OCI-LY1 (cell line): ENCODE measurements at regions not wholly inside any gene's neighbourhood (a gene's known extent, or its start where the extent isn't known, plus 50 kb on each side); places are given as distances from the start of the nearest gene placed in this dataset.

ENCODE experiments used
- H2AFZ ChIP-seq: fragments of 200-600 bp; sonication (generic), shearing (Covaris generic); 2 replicates; pipeline ENCODE4 v1.6.0; 2014; ENCODE audit warnings: antibody characterized with exemption, mild to moderate bottlenecking, low read length
- H3F3A ChIP-seq: fragments of 200-600 bp; sonication (generic), shearing (Covaris generic); 2 replicates; pipeline ENCODE4 v1.6.0; 2014; ENCODE audit warnings: mild to moderate bottlenecking, antibody characterized with exemption, low read length, moderate library complexity; ENCODE audit not compliant: insufficient read depth
- H3K27ac ChIP-seq: fragments of 200-600 bp; sonication (generic); 2 replicates; pipeline ENCODE4 v1.5.1; 2014; ENCODE audit warnings: low read length, mixed run types, mild to moderate bottlenecking, low read depth; ENCODE audit not compliant: poor library complexity, severe bottlenecking
- H3K27me3 ChIP-seq: fragments of 200-600 bp; sonication (generic); 2 replicates; pipeline ENCODE4 v1.6.0; 2014; ENCODE audit warnings: antibody characterized with exemption, mild to moderate bottlenecking, low read length, moderate library complexity; ENCODE audit not compliant: insufficient read depth
- H3K36me3 ChIP-seq: fragments of 200-600 bp; sonication (generic); 2 replicates; pipeline ENCODE4 v1.6.1; 2014; ENCODE audit warnings: mild to moderate bottlenecking, antibody characterized with exemption, low read length, moderate library complexity, mixed read lengths; ENCODE audit not compliant: insufficient read depth
- H3K4me1 ChIP-seq: fragments of 200-600 bp; sonication (generic); 2 replicates; pipeline ENCODE4 v1.5.1; 2014; ENCODE audit warnings: mild to moderate bottlenecking, low read length, moderate library complexity; ENCODE audit not compliant: insufficient read depth, severe bottlenecking
- H3K4me2 ChIP-seq: fragments of 200-600 bp; sonication (generic), shearing (Covaris generic); 2 replicates; pipeline ENCODE4 v1.6.1; 2014; ENCODE audit warnings: low read length
- H3K4me3 ChIP-seq: fragments of 200-600 bp; sonication (generic); 2 replicates; pipeline ENCODE4 v1.5.1; 2014; ENCODE audit warnings: low read length, low read depth, mild to moderate bottlenecking, mixed read lengths; ENCODE audit not compliant: poor library complexity, severe bottlenecking
- H3K79me2 ChIP-seq: fragments of 200-600 bp; shearing (Covaris generic); 2 replicates; pipeline ENCODE4 v1.6.1; 2016; ENCODE audit warnings: mixed run types, low read length, mixed read lengths; ENCODE audit not compliant: insufficient read depth
- H3K9ac ChIP-seq: fragments of 200-600 bp; sonication (generic), shearing (Covaris generic); 2 replicates; pipeline ENCODE4 v1.6.1; 2014; ENCODE audit warnings: mild to moderate bottlenecking, low read length, mixed read lengths
- H3K9me2 ChIP-seq: fragments of 200-600 bp; sonication (generic), shearing (Covaris generic); 2 replicates; pipeline ENCODE4 v1.6.1; 2014; ENCODE audit warnings: low read depth, mild to moderate bottlenecking, low read length, mixed read lengths
- H3K9me3 ChIP-seq: fragments of 200-600 bp; shearing (Covaris generic); 2 replicates; pipeline ENCODE4 v1.6.1; 2014; ENCODE audit warnings: low read length, mixed read lengths
- H4K20me1 ChIP-seq: fragments of 200-600 bp; sonication (generic), shearing (Covaris generic); 2 replicates; pipeline ENCODE4 v1.6.0; 2016; ENCODE audit warnings: mild to moderate bottlenecking, low read length; ENCODE audit not compliant: insufficient read depth
- EZH2 ChIP-seq: fragments of 200-600 bp; sonication (generic), shearing (Covaris generic); IDR thresholded peaks from 2 replicates; pipeline ENCODE4 v1.8.0; 2017; ENCODE audit warnings: borderline replicate concordance, mixed run types, mild to moderate bottlenecking, antibody characterized with exemption, low read length, moderate library complexity, mixed read lengths
- TF ChIP-seq, protein P1 (sequence below): fragments of 200-600 bp; sonication (generic), shearing (Covaris generic); IDR thresholded peaks from 2 replicates; pipeline ENCODE4 v1.5.1; 2017; ENCODE audit warnings: mild to moderate bottlenecking, antibody characterized with exemption, low read length, moderate library complexity, mixed read lengths

DNA sequence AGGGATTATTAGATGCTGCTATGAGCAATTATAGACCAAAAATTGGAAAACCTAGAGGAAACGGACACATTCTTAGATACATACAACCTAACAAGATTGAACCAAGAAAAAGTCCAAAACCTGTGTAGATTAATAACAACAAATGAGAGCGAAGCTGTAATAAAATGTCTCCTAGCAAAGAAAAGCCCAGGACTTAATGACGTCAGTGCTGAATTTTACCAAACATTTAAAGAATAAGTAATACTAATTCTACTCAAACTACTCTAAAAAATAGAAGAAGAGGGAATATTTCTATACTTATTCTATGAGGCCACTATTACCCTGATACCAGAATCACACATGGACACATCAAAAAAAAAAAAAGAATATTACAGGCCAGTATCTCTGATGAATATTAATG lies 309.5 kb upstream of the ANO5 start:
- Histone ChIP-seq H3K79me2 (no peaks in the 10 kb centered on the region), H3K9me2 (no peaks in the 10 kb centered on the region), H3K4me1 (no peaks in the 10 kb centered on the region), H3K9me3 (no peaks in the 10 kb centered on the region), H3K36me3 (no peaks in the 10 kb centered on the region), H3F3A (no peaks in the 10 kb centered on the region), H3K27ac (no peak overlapping the region), H2AFZ (no peak overlapping the region), H3K4me2 (no peak overlapping the region), H3K9ac (no peak overlapping the region), H3K27me3 (no peaks in the 10 kb centered on the region), H3K4me3 (no peak overlapping the region), H4K20me1 (no peaks in the 10 kb centered on the region)
- TF ChIP-seq, protein P1, sequence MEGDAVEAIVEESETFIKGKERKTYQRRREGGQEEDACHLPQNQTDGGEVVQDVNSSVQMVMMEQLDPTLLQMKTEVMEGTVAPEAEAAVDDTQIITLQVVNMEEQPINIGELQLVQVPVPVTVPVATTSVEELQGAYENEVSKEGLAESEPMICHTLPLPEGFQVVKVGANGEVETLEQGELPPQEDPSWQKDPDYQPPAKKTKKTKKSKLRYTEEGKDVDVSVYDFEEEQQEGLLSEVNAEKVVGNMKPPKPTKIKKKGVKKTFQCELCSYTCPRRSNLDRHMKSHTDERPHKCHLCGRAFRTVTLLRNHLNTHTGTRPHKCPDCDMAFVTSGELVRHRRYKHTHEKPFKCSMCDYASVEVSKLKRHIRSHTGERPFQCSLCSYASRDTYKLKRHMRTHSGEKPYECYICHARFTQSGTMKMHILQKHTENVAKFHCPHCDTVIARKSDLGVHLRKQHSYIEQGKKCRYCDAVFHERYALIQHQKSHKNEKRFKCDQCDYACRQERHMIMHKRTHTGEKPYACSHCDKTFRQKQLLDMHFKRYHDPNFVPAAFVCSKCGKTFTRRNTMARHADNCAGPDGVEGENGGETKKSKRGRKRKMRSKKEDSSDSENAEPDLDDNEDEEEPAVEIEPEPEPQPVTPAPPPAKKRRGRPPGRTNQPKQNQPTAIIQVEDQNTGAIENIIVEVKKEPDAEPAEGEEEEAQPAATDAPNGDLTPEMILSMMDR = no peak
- TF ChIP-seq EZH2 = no peak

DNA sequence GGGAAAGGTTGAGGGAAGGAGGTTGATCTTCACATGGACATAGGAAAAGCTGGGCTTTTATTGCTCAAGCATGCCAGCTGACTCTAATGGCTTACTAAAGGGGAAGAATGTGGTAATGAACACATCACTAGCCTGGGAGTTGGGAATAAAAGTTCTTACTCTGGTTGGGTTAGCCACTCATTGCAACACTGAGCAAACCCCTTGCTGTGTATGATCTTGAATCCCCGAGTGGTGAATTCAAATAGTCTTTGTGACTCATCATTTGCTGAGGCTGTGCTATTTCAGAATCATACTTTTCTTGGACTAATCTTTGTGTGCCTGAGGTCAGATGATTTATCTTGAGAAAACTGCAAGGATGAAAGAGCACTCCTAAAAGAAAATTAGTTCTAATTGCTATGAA lies 304.1 kb upstream of the ANO5 start:
- no peak overlapping the region for H3K4me2 ChIP-seq
- TF ChIP-seq, protein P1 = no peak
- no peak for TF ChIP-seq EZH2
- H3K27me3 ChIP-seq = no peaks in the 10 kb centered on the region
- H3K4me1 ChIP-seq = no peaks in the 10 kb centered on the region
- H3F3A ChIP-seq = no peaks in the 10 kb centered on the region
- no peaks in the 10 kb centered on the region for H3K9me3 ChIP-seq
- H3K4me3 ChIP-seq = no peak overlapping the region
- H3K9ac ChIP-seq = no peak overlapping the region
- no peak overlapping the region for H2AFZ ChIP-seq
- H3K79me2 ChIP-seq = no peaks in the 10 kb centered on the region
- H3K27ac ChIP-seq = no peak overlapping the region
- H3K9me2 ChIP-seq = no peaks in the 10 kb centered on the region
- no peaks in the 10 kb centered on the region for H4K20me1 ChIP-seq
- no peaks in the 10 kb centered on the region for H3K36me3 ChIP-seq

DNA sequence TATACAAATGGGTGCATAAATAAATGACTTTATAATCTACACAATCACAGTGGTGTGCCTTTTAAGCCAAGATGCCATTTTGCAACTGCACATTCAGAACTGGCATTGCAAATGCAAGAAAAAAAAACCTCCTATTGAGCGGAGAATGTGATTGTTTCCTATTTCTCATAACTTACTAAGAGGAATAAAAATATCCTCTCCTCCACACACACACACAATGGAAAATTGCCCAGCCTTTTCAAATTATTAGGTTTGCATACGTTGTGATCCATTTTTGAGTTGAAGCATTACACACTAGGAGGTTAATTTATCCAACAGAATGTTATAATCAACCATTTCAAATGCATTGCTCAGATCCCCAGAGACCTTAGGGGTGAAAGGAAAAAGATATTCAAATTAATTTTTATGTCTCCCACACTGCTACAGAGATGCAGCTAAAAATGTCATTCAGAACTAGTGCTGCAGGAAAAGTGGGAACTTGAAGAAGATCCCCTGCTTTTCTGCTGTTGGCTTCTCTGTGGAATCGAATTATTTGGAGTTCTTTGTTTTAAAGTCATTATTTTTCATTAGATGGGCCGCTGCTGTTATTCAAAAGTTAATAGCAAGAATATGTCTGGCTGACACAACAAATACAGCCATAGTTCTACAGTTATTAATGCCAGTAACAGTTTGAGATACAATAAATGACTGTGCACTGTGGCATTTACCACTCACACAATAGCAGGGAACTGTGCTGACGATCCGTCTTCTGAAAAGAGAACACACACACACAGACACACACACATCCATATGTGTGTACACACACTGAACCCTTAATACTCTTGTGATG lies 299.9 kb upstream of the ANO5 start:
- no peaks in the 10 kb centered on the region for H3K36me3 ChIP-seq
- H3K9me3 ChIP-seq = no peaks in the 10 kb centered on the region
- H2AFZ ChIP-seq = no peak overlapping the region
- H3K79me2 ChIP-seq = no peaks in the 10 kb centered on the region
- H3K4me1 ChIP-seq = no peaks in the 10 kb centered on the region
- no peaks in the 10 kb centered on the region for H3F3A ChIP-seq
- no peaks in the 10 kb centered on the region for H4K20me1 ChIP-seq
- no peak overlapping the region for H3K4me3 ChIP-seq
- TF ChIP-seq EZH2 = no peak
- TF ChIP-seq, protein P1 = no peak
- H3K27ac ChIP-seq = no peak overlapping the region
- H3K9ac ChIP-seq = no peak overlapping the region
- no peaks in the 10 kb centered on the region for H3K27me3 ChIP-seq
- H3K9me2 ChIP-seq = no peaks in the 10 kb centered on the region
- H3K4me2 ChIP-seq = no peak overlapping the region
